WERI-Rb-1 (cell line): ENCODE measurements at regions not wholly inside any gene's neighbourhood (a gene's known extent, or its start where the extent isn't known, plus 50 kb on each side); places are given as distances from the start of the nearest gene placed in this dataset.

ENCODE experiments used
- DNase-seq: peaks from one replicate; pipeline ENCODE4 v3.0.0-alpha.2; 2020
- H3K27ac ChIP-seq: fragments of 250-450 bp; sonication (Bioruptor Pico); 2 replicates; pipeline ENCODE4 v1.5.1; 2020; ENCODE audit warnings: mild to moderate bottlenecking, moderate library complexity
- H3K27me3 ChIP-seq: fragments of 250-450 bp; sonication (Bioruptor Pico); 2 replicates; pipeline ENCODE4 v1.5.1; 2021; ENCODE audit warnings: mild to moderate bottlenecking, low read depth, moderate library complexity; ENCODE audit not compliant: insufficient read depth, severe bottlenecking
- H3K36me3 ChIP-seq: fragments of 250-450 bp; sonication (Bioruptor Pico); 2 replicates; pipeline ENCODE4 v1.5.1; 2020; ENCODE audit warnings: mild to moderate bottlenecking, moderate library complexity
- H3K4me3 ChIP-seq: 2 replicates; pipeline ENCODE4 v1.5.1; 2011; ENCODE audit warnings: low read depth, mild to moderate bottlenecking, control low read depth, low read length
- H3K9me3 ChIP-seq: fragments of 250-450 bp; sonication (Bioruptor Pico); 2 replicates; pipeline ENCODE4 v1.5.1; 2021; ENCODE audit warnings: mild to moderate bottlenecking, moderate library complexity; ENCODE audit not compliant: severe bottlenecking
- CTCF ChIP-seq: IDR thresholded peaks from 2 replicates; pipeline ENCODE4 v1.5.1; 2011; ENCODE audit warnings: low read depth, mild to moderate bottlenecking, control low read depth, inconsistent platforms, low read length

- no peak overlapping the region for H3K27ac ChIP-seq
- DNase-seq, result no peak
- H3K36me3 ChIP-seq, result no peaks in the 10 kb centered on the region
- peaks cover 64% of the 10 kb centered on the region for H3K27me3 ChIP-seq
- no peak overlapping the region for H3K4me3 ChIP-seq
- TF ChIP-seq CTCF, result no peak
- no peaks in the 10 kb centered on the region for H3K9me3 ChIP-seq
Observed at GRCh38 chr9:1875251-1875851, 139.8 kb upstream of the SMARCA2 start.

GRCh38 chr9:1875921-1876448 is 139.2 kb upstream of the SMARCA2 start:
- Histone ChIP-seq H3K27ac (no peak overlapping the region), H3K9me3 (no peaks in the 10 kb centered on the region), H3K36me3 (no peaks in the 10 kb centered on the region), H3K4me3 (no peak overlapping the region), H3K27me3 (peaks cover 67% of the 10 kb centered on the region)
- no peak for TF ChIP-seq CTCF
- no peak for DNase-seq

GRCh38 chr9:1876891-1877496 is 138.2 kb upstream of the SMARCA2 start:
- Histone ChIP-seq H3K4me3 (no peak overlapping the region), H3K27ac (no peak overlapping the region), H3K9me3 (no peaks in the 10 kb centered on the region), H3K36me3 (no peaks in the 10 kb centered on the region), H3K27me3 (peaks cover 62% of the 10 kb centered on the region)
- no peak for DNase-seq
- no peak for TF ChIP-seq CTCF

DNA sequence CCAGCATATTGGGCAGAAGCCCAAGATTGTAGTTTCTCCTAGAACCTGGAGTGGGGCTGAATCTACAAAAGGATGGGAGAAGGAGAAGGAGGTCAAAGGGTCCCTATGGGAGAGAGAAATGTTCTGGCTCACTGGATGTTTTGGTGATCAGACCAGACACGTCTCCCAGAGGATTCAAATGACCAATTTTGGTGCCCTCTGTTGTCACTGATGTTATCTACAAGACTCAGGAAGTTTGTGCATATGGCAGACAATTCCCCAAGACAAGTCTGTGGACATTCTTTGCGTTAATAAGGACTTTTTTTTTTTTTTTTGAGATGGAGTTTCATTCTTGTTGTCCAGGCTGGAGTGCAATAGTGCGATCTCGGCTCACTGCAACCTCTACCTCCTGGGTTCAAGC is 137.2 kb upstream of the SMARCA2 start:
- Histone ChIP-seq H3K27me3 (peaks cover 58% of the 10 kb centered on the region), H3K36me3 (no peaks in the 10 kb centered on the region), H3K9me3 (no peaks in the 10 kb centered on the region), H3K27ac (no peak overlapping the region), H3K4me3 (no peak overlapping the region)
- no peak for DNase-seq
- no peak for TF ChIP-seq CTCF

- TF ChIP-seq CTCF, result no peak
- Histone ChIP-seq H3K27ac (no peak overlapping the region), H3K27me3 (peaks cover 49% of the 10 kb centered on the region), H3K36me3 (no peaks in the 10 kb centered on the region), H3K4me3 (no peak overlapping the region), H3K9me3 (no peaks in the 10 kb centered on the region)
- DNase-seq, result no peak
Observed at GRCh38 chr9:1878811-1879210, 136.3 kb upstream of the SMARCA2 start.
